IMR-90 (cell line): ENCODE measurements at regions not wholly inside any gene's neighbourhood (a gene's known extent, or its start where the extent isn't known, plus 50 kb on each side); places are given as distances from the start of the nearest gene placed in this dataset.

Experiments used
- ATAC-seq: fragments of 200-7000 bp; cut with Tn5 transposase; 2 replicates; pipeline ENCODE4 v1.9.1; 2020; ENCODE audit warnings: low read depth, mild to moderate bottlenecking, moderate library complexity
- BruUV-seq: library from RNA; stranded (reverse); fragments of 400-500 nt; replicated peaks from 2 replicates; lab custom pipeline; 2021; lab: Mats Ljungman, UMichigan
- CTCF ChIA-PET: fragments of 300-600 bp; formaldehyde crosslinking; extraction: SDS; loops from one replicate; lab custom pipeline; 2021; ENCODE audit warnings: antibody characterized with exemption; lab: Yijun Ruan, JAX
- POLR2A ChIA-PET: fragments of 300-600 bp; sonication (Branson Sonifier 250); formaldehyde crosslinking; loops from one replicate; lab custom pipeline; 2022; ENCODE audit warnings: antibody characterized with exemption; ENCODE audit not compliant: unreplicated experiment; lab: Charles Lee
- DNase-seq: peaks from one replicate; pipeline ENCODE4 v3.0.0; 2013
- H2AFZ ChIP-seq: replicated peaks from 2 replicates; pipeline ENCODE3; 2013; ENCODE audit warnings: low read length, mild to moderate bottlenecking; ENCODE audit not compliant: poor library complexity
- H2AK5ac ChIP-seq: 2 replicates; pipeline ENCODE4 v1.6.1; 2013; ENCODE audit warnings: low read depth, low read length, inconsistent platforms
- H2AK9ac ChIP-seq: replicated peaks from 2 replicates; pipeline ENCODE3; 2013; ENCODE audit warnings: mild to moderate bottlenecking, low read depth, low read length, moderate library complexity; ENCODE audit not compliant: poor library complexity
- H2BK120ac ChIP-seq: 2 replicates; pipeline ENCODE4 v1.6.1; 2013; ENCODE audit warnings: low read depth, low read length, inconsistent platforms
- H2BK15ac ChIP-seq: 3 replicates; pipeline ENCODE4 v1.6.1; 2013; ENCODE audit warnings: low read depth, low read length, inconsistent platforms
- H2BK20ac ChIP-seq: 2 replicates; pipeline ENCODE4 v1.6.1; 2013; ENCODE audit warnings: low read depth, mild to moderate bottlenecking, inconsistent platforms, low read length, moderate library complexity
- H2BK5ac ChIP-seq: 2 replicates; pipeline ENCODE4 v1.6.1; 2013; ENCODE audit warnings: mild to moderate bottlenecking, low read depth, low read length, inconsistent platforms; ENCODE audit not compliant: poor library complexity, severe bottlenecking
- H3K14ac ChIP-seq: replicated peaks from 2 replicates; pipeline ENCODE4 v1.6.1; 2013; ENCODE audit warnings: low read depth, low read length, inconsistent platforms
- H3K18ac ChIP-seq: 2 replicates; pipeline ENCODE4 v1.6.1; 2013; ENCODE audit warnings: low read depth, low read length, control low read depth
- H3K23ac ChIP-seq: 2 replicates; pipeline ENCODE4 v1.6.1; 2013; ENCODE audit warnings: low read depth, low read length, inconsistent platforms
- H3K27ac ChIP-seq: 2 replicates; pipeline ENCODE4 v1.5.1; 2013; ENCODE audit warnings: mild to moderate bottlenecking, control low read depth, low read length; ENCODE audit not compliant: insufficient read depth
- H3K27me3 ChIP-seq: 2 replicates; pipeline ENCODE4 v1.6.1; 2013; ENCODE audit warnings: low read length; ENCODE audit not compliant: control insufficient read depth, insufficient read depth
- H3K36me3 ChIP-seq: 2 replicates; pipeline ENCODE4 v1.6.1; 2013; ENCODE audit warnings: low read length, mixed read lengths; ENCODE audit not compliant: control insufficient read depth, insufficient read depth
- H3K4ac ChIP-seq: 2 replicates; pipeline ENCODE4 v1.6.1; 2013; ENCODE audit warnings: low read depth, low read length, inconsistent platforms
- H3K4me1 ChIP-seq: 2 replicates; pipeline ENCODE4 v1.6.1; 2013; ENCODE audit warnings: low read length, mixed read lengths; ENCODE audit not compliant: control insufficient read depth, insufficient read depth
- H3K4me2 ChIP-seq: 2 replicates; pipeline ENCODE4 v1.6.1; 2013; ENCODE audit warnings: low read depth, mild to moderate bottlenecking, control low read depth, low read length, moderate library complexity
- H3K4me3 ChIP-seq: 2 replicates; pipeline ENCODE4 v1.5.1; 2013; ENCODE audit warnings: low read depth, mild to moderate bottlenecking, control low read depth, low read length, moderate library complexity; ENCODE audit not compliant: insufficient read depth
- H3K56ac ChIP-seq: 2 replicates; pipeline ENCODE4 v1.6.1; 2013; ENCODE audit warnings: low read length, inconsistent platforms; ENCODE audit not compliant: insufficient read depth; ENCODE audit errors: extremely low read depth
- H3K79me1 ChIP-seq, 2 experiments: 2 replicates each; pipeline ENCODE4 v1.6.1; 2013; ENCODE audit warnings: low read length in 2 of 2, inconsistent platforms in 1 of 2, low read depth in 1 of 2
- H3K9ac ChIP-seq: 2 replicates; pipeline ENCODE4 v1.6.1; 2013; ENCODE audit warnings: low read depth, low read length, control low read depth
- H3K9me1 ChIP-seq: 2 replicates; pipeline ENCODE4 v1.6.1; 2013; ENCODE audit warnings: low read length, inconsistent platforms; ENCODE audit not compliant: insufficient read depth
- H3K9me3 ChIP-seq: 2 replicates; pipeline ENCODE4 v1.6.1; 2013; ENCODE audit warnings: low read length; ENCODE audit not compliant: control insufficient read depth, insufficient read depth
- H4K20me1 ChIP-seq: 2 replicates; pipeline ENCODE4 v1.6.1; 2013; ENCODE audit warnings: low read length, inconsistent platforms; ENCODE audit not compliant: insufficient read depth
- H4K5ac ChIP-seq: 2 replicates; pipeline ENCODE4 v1.6.1; 2013; ENCODE audit warnings: mild to moderate bottlenecking, low read depth, low read length, control low read depth
- H4K8ac ChIP-seq, 2 experiments: 2 replicates each; pipeline ENCODE4 v1.6.1; 2013; ENCODE audit warnings: low read depth in 2 of 2, low read length in 2 of 2, control low read depth in 1 of 2, inconsistent platforms in 1 of 2
- H4K91ac ChIP-seq: 2 replicates; pipeline ENCODE4 v1.6.1; 2013; ENCODE audit warnings: low read depth, low read length, inconsistent platforms; ENCODE audit not compliant: insufficient read depth
- FOS ChIP-seq: fragments of 150-350 bp; IDR thresholded peaks from 2 replicates; pipeline ENCODE4 v1.6.1; 2016; ENCODE audit warnings: low read depth, low read length
- MAFK ChIP-seq: IDR thresholded peaks from 2 replicates; pipeline ENCODE4 v1.6.1; 2012; ENCODE audit warnings: low read depth, low read length, improper control_type of control experiment
- POLR2A ChIP-seq: IDR thresholded peaks from 2 replicates; pipeline ENCODE4 v1.6.1; 2012; ENCODE audit warnings: mild to moderate bottlenecking, low read depth, low read length
- WGBS, 2 experiments: methylation state at CpG; one replicate each; pipeline versions ENCODE4 v1.1.5 to v1.1.7; 2013; ENCODE audit warnings: missing lambda C conversion rate in 2 of 2; ENCODE audit not compliant: insufficient read length in 1 of 2; ENCODE audit errors: extremely low coverage in 2 of 2; 5-methylcytosine and 5-hydroxymethylcytosine counted together
- dilution Hi-C: fragments of 300-500 bp; cut with HindIII; formaldehyde crosslinking; loops from one replicate; pipeline ENCODE4 v1.14.3; 2018; ENCODE audit warnings: low sequenced_read_pairs; ENCODE audit not compliant: unreplicated experiment
- in situ Hi-C: fragments of 300-500 bp; cut with MboI; formaldehyde crosslinking; loops from 3 replicates; pipeline ENCODE4 v1.14.3; 2019; ENCODE audit warnings: low sequenced_read_pairs, inconsistent platforms, mixed read lengths
- intact Hi-C: fragments of 100-400 bp; cut with micrococcal nuclease; formaldehyde crosslinking; loops from 2 replicates; pipeline ENCODE4 v1.10.0; 2022

GRCh38 chr2:239561446-239562001, 160.7 kb upstream of the HDAC4 start:
- Histone ChIP-seq H3K27ac (no peak overlapping the region), H4K91ac (no peak overlapping the region), H3K18ac (no peak overlapping the region), H3K14ac (no peak overlapping the region), H3K9me3 (peaks cover 20% of the 10 kb centered on the region), H4K8ac (no peak overlapping the region), H3K4me1 (no peaks in the 10 kb centered on the region), H3K4me2 (no peak overlapping the region), H2BK15ac (no peak overlapping the region), H4K20me1 (no peaks in the 10 kb centered on the region), H2AK9ac (no peak overlapping the region), H3K36me3 (no peaks in the 10 kb centered on the region), H2AFZ (peak overlapping the region; percentile 14), H3K9ac (no peak overlapping the region), H2AK5ac (no peak overlapping the region), H3K4ac (no peak overlapping the region), H3K9me1 (no peaks in the 10 kb centered on the region), H2BK5ac (no peak overlapping the region), H3K23ac (no peak overlapping the region), H3K56ac (no peak overlapping the region), H3K4me3 (no peak overlapping the region), H4K5ac (no peak overlapping the region), H2BK120ac (no peak overlapping the region), H2BK20ac (no peak overlapping the region), H3K79me1 (no peaks in the 10 kb centered on the region), H3K27me3 (no peaks in the 10 kb centered on the region)
- CTCF ChIA-PET = no interaction called here
- no TSS peak for BruUV-seq
- dilution Hi-C loops (no loop called here), intact Hi-C loops (no loop called here), in situ Hi-C loops (no loop called here)
- DNase-seq = no peak
- POLR2A ChIA-PET = no interaction called here
- 68% methylated on average over 11 of the region's 17 CpGs; no CpG with 5 or more reads in 1 of the 2 experiments for WGBS, 2 experiments
- no peak for TF ChIP-seq POLR2A
- no peak for TF ChIP-seq MAFK
- no peak for TF ChIP-seq FOS
- ATAC-seq = no peak
